NT2/D1 (cell line): ENCODE measurements at regions not wholly inside any gene's neighbourhood (a gene's known extent, or its start where the extent isn't known, plus 50 kb on each side); places are given as distances from the start of the nearest gene placed in this dataset.

ENCODE experiments used
- DNase-seq: peaks from one replicate; pipeline ENCODE4 v3.0.0-alpha.2; 2011; ENCODE audit warnings: low read depth, low spot score
- H3K27me3 ChIP-seq: 2 replicates; pipeline ENCODE4 v1.6.0; 2011; ENCODE audit warnings: mild to moderate bottlenecking; ENCODE audit not compliant: insufficient read length, insufficient read depth
- H3K36me3 ChIP-seq: 2 replicates; pipeline ENCODE4 v1.6.1; 2011; ENCODE audit warnings: mild to moderate bottlenecking, low read length, mixed read lengths; ENCODE audit not compliant: insufficient read depth, insufficient read length
- H3K4me1 ChIP-seq: 2 replicates; pipeline ENCODE4 v1.5.1; 2011; ENCODE audit not compliant: insufficient read depth, insufficient read length
- H3K4me3 ChIP-seq: 2 replicates; pipeline ENCODE4 v1.5.1; 2011; ENCODE audit warnings: low read depth; ENCODE audit not compliant: insufficient read length
- H3K9ac ChIP-seq: 2 replicates; pipeline ENCODE4 v1.6.0; 2011; ENCODE audit warnings: low read depth; ENCODE audit not compliant: insufficient read length
- H3K9me3 ChIP-seq: 2 replicates; pipeline ENCODE4 v1.5.1; 2011; ENCODE audit warnings: mild to moderate bottlenecking, low read length; ENCODE audit not compliant: insufficient read depth
- SUZ12 ChIP-seq: IDR thresholded peaks from 2 replicates; pipeline ENCODE4 v1.6.1; 2011; ENCODE audit not compliant: insufficient read length, insufficient read depth; ENCODE audit errors: extremely low read depth
- YY1 ChIP-seq: IDR thresholded peaks from 2 replicates; pipeline ENCODE4 v1.6.1; 2011; ENCODE audit not compliant: insufficient read length, insufficient read depth
- ZNF274 ChIP-seq: IDR thresholded peaks from 2 replicates; pipeline ENCODE4 v1.6.1; 2011; ENCODE audit warnings: mild to moderate bottlenecking, low read depth, low read length

GRCh38 chr2:192247456-192247855, 52.7 kb upstream of the TMEFF2 start:
- no peak for TF ChIP-seq SUZ12
- TF ChIP-seq YY1: no peak
- TF ChIP-seq ZNF274: no peak
- no peak overlapping the region for H3K4me3 ChIP-seq
- DNase-seq: no peak

GRCh38 chr2:192246297-192246696, 51.6 kb upstream of the TMEFF2 start:
- DNase-seq: no peak
- Histone ChIP-seq H3K36me3 (no peaks in the 10 kb centered on the region), H3K4me3 (no peak overlapping the region), H3K4me1 (no peaks in the 10 kb centered on the region), H3K9ac (no peak overlapping the region), H3K27me3 (no peaks in the 10 kb centered on the region), H3K9me3 (no peaks in the 10 kb centered on the region)
- no peak for TF ChIP-seq ZNF274
- no peak for TF ChIP-seq YY1

More at GRCh38 chr2:192247456-192247855, 52.7 kb upstream of the TMEFF2 start:
- Histone ChIP-seq H3K9me3 (no peaks in the 10 kb centered on the region), H3K4me1 (no peaks in the 10 kb centered on the region), H3K27me3 (no peaks in the 10 kb centered on the region), H3K9ac (no peak overlapping the region), H3K36me3 (no peaks in the 10 kb centered on the region)

GRCh38 chr2:192245329-192245728, 50.6 kb upstream of the TMEFF2 start:
- H3K27me3 ChIP-seq: no peaks in the 10 kb centered on the region
- no peak overlapping the region for H3K4me3 ChIP-seq
- no peak for TF ChIP-seq YY1
- TF ChIP-seq SUZ12: no peak
- TF ChIP-seq ZNF274: no peak
- H3K4me1 ChIP-seq: no peaks in the 10 kb centered on the region
- H3K9ac ChIP-seq: no peak overlapping the region
- no peak for DNase-seq
- H3K9me3 ChIP-seq: no peaks in the 10 kb centered on the region
- H3K36me3 ChIP-seq: no peaks in the 10 kb centered on the region
